ENCODE measurements at regions not wholly inside any gene's neighbourhood (a gene's known extent, or its start where the extent isn't known, plus 50 kb on each side); places are given as distances from the start of the nearest gene placed in this dataset.

DNA sequence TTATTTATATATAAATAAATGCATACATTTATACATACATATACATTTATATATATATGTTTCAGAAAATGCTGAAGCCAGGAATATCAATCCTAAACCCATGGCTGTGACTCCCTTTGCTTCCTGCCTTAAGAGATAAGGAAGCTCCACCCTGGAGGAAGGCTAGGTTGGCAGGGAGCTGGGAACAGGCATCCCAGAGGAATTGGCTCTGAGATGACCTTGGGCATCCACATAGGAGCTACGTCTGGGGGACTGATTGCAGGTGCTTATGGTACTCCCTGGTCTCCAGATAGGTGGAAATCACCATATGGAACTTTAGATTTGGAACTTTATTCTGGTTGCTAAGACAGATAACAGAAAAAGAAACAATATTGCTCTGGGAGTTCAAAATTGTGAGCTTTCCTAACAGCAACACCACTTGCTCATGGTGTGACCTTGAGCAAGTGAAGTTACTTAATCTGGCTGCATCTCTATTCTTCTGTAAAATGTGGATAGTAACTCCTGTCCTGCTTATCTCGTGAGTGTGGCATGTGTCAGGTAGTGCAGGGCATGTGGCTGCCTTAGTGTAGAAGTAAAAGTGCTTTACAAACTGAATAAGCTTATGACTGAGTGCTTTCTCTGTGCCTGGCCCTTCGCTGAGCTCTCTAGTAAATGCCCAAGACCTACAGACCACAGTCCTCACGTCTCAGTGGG is 341.0 kb downstream of the MEIS1 start:
- H3K4me3 ChIP-seq (ENCODE audit: low read length) = no peak overlapping the region
- H3K36me3 ChIP-seq (ENCODE audit: insufficient read depth, low read length) = no peaks in the 10 kb centered on the region
- H3K27me3 ChIP-seq (ENCODE audit: insufficient read depth, low read depth, low read length) = no peaks in the 10 kb centered on the region
- no peak overlapping the region for H3K4me2 ChIP-seq (ENCODE audit: low read length)
- H3K9me3 ChIP-seq (ENCODE audit: low read length) = no peaks in the 10 kb centered on the region
- H4K20me1 ChIP-seq (ENCODE audit: insufficient read depth) = no peaks in the 10 kb centered on the region
- no peak overlapping the region for H3K9ac ChIP-seq (ENCODE audit: low read length)
- H3F3A ChIP-seq (ENCODE audit: insufficient read depth, low read length, poor library complexity, severe bottlenecking) = no peaks in the 10 kb centered on the region
- no peaks in the 10 kb centered on the region for H3K79me2 ChIP-seq (replicated peaks; ENCODE audit: insufficient read depth, low read length)
- no peaks in the 10 kb centered on the region for H3K9me2 ChIP-seq (ENCODE audit: insufficient read depth, low read length)
- TF ChIP-seq EP300 (conservative IDR thresholded peaks at IDR 0.05; ENCODE audit: poor library complexity, severe bottlenecking) = no peak
- no peak for TF ChIP-seq POLR2AphosphoS5 (IDR thresholded peaks at IDR 0.05)
- no peak for TF ChIP-seq SMC3 (conservative IDR thresholded peaks at IDR 0.05; ENCODE audit: poor library complexity)
- no peak overlapping the region for H2AFZ ChIP-seq (ENCODE audit: low read depth, low read length)
- H3K27ac ChIP-seq (ENCODE audit: low read length) = no peak overlapping the region

DNA sequence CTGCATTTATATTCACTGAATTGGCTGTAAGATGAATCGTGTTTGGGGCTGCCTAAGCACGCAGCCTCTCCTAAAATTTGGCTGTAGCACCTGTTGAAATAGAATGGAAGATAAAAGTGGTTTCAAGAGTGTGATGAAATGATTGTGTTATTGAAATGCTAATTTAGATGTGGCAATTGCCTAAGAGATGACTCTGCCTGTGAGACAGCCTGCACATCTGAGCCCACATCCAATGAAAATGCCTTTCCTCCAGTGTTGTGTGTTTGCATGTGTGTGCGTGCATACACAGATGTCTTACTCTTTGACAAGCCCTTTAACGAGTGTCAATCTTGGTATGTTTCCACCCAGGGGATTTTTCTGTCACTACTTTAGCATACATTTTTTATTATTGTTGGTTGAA is 346.9 kb downstream of the MEIS1 start:
- peak; percentile 74 for TF ChIP-seq EP300 (conservative IDR thresholded peaks at IDR 0.05; ENCODE audit: poor library complexity, severe bottlenecking)
- no peak for TF ChIP-seq EZH2 (IDR thresholded peaks at IDR 0.05; ENCODE audit: borderline replicate concordance, insufficient read depth, low read length, poor library complexity, severe bottlenecking)
- TF ChIP-seq POLR2AphosphoS5 (IDR thresholded peaks at IDR 0.05) = peak; percentile 86
- no peak for TF ChIP-seq SMC3 (conservative IDR thresholded peaks at IDR 0.05; ENCODE audit: poor library complexity)
- Histone ChIP-seq H3K4me3 (ENCODE audit: low read length) (no peak overlapping the region), H3K9me3 (ENCODE audit: low read length) (no peaks in the 10 kb centered on the region), H3K4me2 (ENCODE audit: low read length) (no peak overlapping the region), H3K27ac (ENCODE audit: low read length) (no peak overlapping the region), H3K36me3 (ENCODE audit: insufficient read depth, low read length) (no peaks in the 10 kb centered on the region), H3K9me2 (ENCODE audit: insufficient read depth, low read length) (no peaks in the 10 kb centered on the region), H3F3A (ENCODE audit: insufficient read depth, low read length, poor library complexity, severe bottlenecking) (no peaks in the 10 kb centered on the region), H4K20me1 (ENCODE audit: insufficient read depth) (no peaks in the 10 kb centered on the region), H3K9ac (ENCODE audit: low read length) (no peak overlapping the region), H3K79me2 (replicated peaks; ENCODE audit: insufficient read depth, low read length) (no peaks in the 10 kb centered on the region), H3K27me3 (ENCODE audit: insufficient read depth, low read depth, low read length) (no peaks in the 10 kb centered on the region), H2AFZ (ENCODE audit: low read depth, low read length) (no peak overlapping the region)

DNA sequence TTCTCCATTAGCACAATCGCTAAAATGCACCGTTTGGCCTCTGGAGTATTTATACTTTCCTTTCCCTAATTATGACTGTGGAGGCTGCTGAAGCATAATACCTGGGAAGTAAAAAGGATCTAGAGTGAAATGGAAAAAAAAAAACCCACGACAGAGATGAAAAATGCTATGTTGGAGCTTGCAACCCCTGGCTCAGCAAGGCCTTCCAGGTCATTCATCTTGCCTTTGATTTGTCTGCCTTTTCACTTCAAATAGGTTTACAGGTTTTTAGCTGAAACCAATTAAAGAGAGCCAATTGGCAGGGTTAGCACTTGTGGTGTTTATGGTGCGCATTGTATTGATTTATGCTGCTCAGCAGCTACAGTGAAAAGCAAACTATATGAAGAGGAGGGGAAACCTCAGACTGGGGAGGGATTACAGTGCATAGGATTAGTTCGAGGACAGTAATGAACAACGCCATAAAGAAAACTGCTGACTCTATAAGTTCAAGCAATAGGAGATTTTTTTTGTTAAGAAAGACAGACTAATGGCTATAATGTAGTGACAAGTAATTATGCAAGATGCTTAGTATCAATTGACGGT is 347.9 kb downstream of the MEIS1 start:
- Histone ChIP-seq H4K20me1 (ENCODE audit: insufficient read depth) (no peaks in the 10 kb centered on the region), H3K4me2 (ENCODE audit: low read length) (no peak overlapping the region), H3K27ac (ENCODE audit: low read length) (no peak overlapping the region), H3K36me3 (ENCODE audit: insufficient read depth, low read length) (no peaks in the 10 kb centered on the region), H3K4me3 (ENCODE audit: low read length) (no peak overlapping the region), H3K9me3 (ENCODE audit: low read length) (no peaks in the 10 kb centered on the region), H2AFZ (ENCODE audit: low read depth, low read length) (no peak overlapping the region), H3F3A (ENCODE audit: insufficient read depth, low read length, poor library complexity, severe bottlenecking) (no peaks in the 10 kb centered on the region), H3K9me2 (ENCODE audit: insufficient read depth, low read length) (no peaks in the 10 kb centered on the region), H3K79me2 (replicated peaks; ENCODE audit: insufficient read depth, low read length) (no peaks in the 10 kb centered on the region), H3K9ac (ENCODE audit: low read length) (no peak overlapping the region), H3K27me3 (ENCODE audit: insufficient read depth, low read depth, low read length) (no peaks in the 10 kb centered on the region)
- TF ChIP-seq MXI1 (conservative IDR thresholded peaks at IDR 0.05; ENCODE audit: poor library complexity, severe bottlenecking) (no peak), SMC3 (conservative IDR thresholded peaks at IDR 0.05; ENCODE audit: poor library complexity) (no peak), POLR2AphosphoS5 (IDR thresholded peaks at IDR 0.05) (no peak)
- TF ChIP-seq, protein P1, sequence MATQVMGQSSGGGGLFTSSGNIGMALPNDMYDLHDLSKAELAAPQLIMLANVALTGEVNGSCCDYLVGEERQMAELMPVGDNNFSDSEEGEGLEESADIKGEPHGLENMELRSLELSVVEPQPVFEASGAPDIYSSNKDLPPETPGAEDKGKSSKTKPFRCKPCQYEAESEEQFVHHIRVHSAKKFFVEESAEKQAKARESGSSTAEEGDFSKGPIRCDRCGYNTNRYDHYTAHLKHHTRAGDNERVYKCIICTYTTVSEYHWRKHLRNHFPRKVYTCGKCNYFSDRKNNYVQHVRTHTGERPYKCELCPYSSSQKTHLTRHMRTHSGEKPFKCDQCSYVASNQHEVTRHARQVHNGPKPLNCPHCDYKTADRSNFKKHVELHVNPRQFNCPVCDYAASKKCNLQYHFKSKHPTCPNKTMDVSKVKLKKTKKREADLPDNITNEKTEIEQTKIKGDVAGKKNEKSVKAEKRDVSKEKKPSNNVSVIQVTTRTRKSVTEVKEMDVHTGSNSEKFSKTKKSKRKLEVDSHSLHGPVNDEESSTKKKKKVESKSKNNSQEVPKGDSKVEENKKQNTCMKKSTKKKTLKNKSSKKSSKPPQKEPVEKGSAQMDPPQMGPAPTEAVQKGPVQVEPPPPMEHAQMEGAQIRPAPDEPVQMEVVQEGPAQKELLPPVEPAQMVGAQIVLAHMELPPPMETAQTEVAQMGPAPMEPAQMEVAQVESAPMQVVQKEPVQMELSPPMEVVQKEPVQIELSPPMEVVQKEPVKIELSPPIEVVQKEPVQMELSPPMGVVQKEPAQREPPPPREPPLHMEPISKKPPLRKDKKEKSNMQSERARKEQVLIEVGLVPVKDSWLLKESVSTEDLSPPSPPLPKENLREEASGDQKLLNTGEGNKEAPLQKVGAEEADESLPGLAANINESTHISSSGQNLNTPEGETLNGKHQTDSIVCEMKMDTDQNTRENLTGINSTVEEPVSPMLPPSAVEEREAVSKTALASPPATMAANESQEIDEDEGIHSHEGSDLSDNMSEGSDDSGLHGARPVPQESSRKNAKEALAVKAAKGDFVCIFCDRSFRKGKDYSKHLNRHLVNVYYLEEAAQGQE (IDR thresholded peaks at IDR 0.05; ENCODE audit: borderline replicate concordance) = no peak
